PC-9 (cell line): ENCODE measurements at regions not wholly inside any gene's neighbourhood (a gene's known extent, or its start where the extent isn't known, plus 50 kb on each side); places are given as distances from the start of the nearest gene placed in this dataset.

Experiments used
- CTCF ChIP-seq: fragments of 200-600 bp; sonication (generic); conservative IDR thresholded peaks from 2 replicates; pipeline ENCODE4 v1.6.1; 2017; ENCODE audit warnings: mixed run types, antibody characterized with exemption, mild to moderate bottlenecking, moderate library complexity
- EZH2 ChIP-seq: fragments of 200-600 bp; sonication (generic); IDR thresholded peaks from 2 replicates; pipeline ENCODE4 v1.8.0; 2017; ENCODE audit warnings: antibody characterized with exemption, low read depth

- TF ChIP-seq CTCF, result no peak
- TF ChIP-seq EZH2, result no peak
These were observed 118.0 kb upstream of the BARHL2 start for GRCh38 chr1:90834886-90835660.
